ENCODE measurements at regions not wholly inside any gene's neighbourhood (a gene's known extent, or its start where the extent isn't known, plus 50 kb on each side); places are given as distances from the start of the nearest gene placed in this dataset.

DNA sequence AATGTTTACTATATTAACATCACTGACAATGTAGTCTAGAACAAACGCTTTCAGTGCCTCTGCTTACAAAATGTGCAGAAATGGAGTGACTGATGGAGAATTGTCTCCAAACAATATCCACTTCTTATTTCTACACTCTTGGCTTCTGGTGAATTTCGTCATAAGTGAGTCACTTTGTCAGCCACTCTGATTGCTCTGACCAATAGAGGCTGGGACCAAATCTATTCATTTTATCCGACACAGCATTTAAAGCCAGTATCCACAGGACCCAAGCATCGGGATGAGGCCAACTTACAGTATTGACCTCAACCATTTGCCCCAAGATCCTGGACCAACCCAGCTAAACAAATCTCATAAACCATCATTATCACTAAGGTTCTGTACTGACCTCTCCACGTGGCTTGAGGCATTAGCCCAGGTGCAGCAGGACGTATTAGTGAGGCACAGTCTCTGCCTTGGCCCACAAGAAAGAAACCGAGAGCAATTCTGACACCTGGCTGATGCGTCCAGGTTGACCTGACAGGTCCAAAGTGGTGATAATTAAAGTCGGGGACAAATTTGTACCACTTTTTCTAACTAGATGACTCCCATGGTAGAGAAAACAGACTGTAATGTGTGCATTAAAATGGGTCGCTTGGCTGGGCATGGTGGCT lies 53.3 kb upstream of the ERO1B start (continued):
- TF ChIP-seq, protein P1, sequence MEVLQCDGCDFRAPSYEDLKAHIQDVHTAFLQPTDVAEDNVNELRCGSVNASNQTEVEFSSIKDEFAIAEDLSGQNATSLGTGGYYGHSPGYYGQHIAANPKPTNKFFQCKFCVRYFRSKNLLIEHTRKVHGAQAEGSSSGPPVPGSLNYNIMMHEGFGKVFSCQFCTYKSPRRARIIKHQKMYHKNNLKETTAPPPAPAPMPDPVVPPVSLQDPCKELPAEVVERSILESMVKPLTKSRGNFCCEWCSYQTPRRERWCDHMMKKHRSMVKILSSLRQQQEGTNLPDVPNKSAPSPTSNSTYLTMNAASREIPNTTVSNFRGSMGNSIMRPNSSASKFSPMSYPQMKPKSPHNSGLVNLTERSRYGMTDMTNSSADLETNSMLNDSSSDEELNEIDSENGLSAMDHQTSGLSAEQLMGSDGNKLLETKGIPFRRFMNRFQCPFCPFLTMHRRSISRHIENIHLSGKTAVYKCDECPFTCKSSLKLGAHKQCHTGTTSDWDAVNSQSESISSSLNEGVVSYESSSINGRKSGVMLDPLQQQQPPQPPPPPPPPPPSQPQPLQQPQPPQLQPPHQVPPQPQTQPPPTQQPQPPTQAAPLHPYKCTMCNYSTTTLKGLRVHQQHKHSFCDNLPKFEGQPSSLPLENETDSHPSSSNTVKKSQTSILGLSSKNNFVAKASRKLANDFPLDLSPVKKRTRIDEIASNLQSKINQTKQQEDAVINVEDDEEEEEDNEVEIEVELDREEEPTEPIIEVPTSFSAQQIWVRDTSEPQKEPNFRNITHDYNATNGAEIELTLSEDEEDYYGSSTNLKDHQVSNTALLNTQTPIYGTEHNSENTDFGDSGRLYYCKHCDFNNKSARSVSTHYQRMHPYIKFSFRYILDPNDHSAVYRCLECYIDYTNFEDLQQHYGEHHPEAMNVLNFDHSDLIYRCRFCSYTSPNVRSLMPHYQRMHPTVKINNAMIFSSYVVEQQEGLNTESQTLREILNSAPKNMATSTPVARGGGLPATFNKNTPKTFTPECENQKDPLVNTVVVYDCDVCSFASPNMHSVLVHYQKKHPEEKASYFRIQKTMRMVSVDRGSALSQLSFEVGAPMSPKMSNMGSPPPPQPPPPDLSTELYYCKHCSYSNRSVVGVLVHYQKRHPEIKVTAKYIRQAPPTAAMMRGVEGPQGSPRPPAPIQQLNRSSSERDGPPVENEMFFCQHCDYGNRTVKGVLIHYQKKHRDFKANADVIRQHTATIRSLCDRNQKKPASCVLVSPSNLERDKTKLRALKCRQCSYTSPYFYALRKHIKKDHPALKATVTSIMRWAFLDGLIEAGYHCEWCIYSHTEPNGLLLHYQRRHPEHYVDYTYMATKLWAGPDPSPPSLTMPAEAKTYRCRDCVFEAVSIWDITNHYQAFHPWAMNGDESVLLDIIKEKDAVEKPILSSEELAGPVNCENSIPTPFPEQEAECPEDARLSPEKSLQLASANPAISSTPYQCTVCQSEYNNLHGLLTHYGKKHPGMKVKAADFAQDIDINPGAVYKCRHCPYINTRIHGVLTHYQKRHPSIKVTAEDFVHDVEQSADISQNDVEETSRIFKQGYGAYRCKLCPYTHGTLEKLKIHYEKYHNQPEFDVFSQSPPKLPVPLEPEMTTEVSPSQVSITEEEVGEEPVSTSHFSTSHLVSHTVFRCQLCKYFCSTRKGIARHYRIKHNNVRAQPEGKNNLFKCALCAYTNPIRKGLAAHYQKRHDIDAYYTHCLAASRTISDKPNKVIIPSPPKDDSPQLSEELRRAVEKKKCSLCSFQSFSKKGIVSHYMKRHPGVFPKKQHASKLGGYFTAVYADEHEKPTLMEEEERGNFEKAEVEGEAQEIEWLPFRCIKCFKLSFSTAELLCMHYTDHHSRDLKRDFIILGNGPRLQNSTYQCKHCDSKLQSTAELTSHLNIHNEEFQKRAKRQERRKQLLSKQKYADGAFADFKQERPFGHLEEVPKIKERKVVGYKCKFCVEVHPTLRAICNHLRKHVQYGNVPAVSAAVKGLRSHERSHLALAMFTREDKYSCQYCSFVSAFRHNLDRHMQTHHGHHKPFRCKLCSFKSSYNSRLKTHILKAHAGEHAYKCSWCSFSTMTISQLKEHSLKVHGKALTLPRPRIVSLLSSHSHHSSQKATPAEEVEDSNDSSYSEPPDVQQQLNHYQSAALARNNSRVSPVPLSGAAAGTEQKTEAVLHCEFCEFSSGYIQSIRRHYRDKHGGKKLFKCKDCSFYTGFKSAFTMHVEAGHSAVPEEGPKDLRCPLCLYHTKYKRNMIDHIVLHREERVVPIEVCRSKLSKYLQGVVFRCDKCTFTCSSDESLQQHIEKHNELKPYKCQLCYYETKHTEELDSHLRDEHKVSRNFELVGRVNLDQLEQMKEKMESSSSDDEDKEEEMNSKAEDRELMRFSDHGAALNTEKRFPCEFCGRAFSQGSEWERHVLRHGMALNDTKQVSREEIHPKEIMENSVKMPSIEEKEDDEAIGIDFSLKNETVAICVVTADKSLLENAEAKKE (CRISPR knock-in tag; IDR thresholded peaks at IDR 0.05) = no peak
- TF ChIP-seq CREB1 (CRISPR knock-in tag; IDR thresholded peaks at IDR 0.05; ENCODE audit: low read depth) (no peak), NANOG (IDR thresholded peaks at IDR 0.05; ENCODE audit: borderline replicate concordance) (no peak)

DNA sequence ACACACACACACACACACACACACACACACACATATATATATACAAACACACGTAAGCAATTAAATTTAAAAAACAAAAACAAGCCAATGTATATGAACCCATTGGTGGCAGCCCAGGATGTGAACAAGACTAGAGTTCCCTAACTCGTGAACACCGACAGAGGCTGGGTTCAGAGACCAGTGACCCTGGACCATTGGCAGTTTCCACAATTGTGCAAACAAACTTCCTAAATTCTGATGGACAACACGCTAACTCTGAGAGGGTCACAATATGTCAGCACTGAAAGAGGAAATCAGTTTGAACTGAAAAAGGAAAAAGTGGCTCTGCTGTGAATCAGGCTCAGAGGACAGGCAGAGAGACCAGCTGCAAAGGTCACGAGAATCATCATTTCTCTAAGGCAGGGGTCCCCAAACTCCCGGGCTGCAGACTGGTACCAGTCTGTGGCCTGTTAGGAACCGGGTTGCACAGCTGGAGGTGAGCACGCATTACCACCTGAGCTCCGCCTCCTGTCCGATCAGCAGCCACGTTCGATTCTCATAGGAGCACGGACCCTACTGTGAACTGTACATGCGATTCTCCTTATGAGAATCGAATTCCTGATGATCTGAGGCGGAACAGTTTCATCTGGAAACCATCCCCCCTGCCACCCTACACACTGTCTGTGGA lies 50.5 kb upstream of the ERO1B start:
- Histone ChIP-seq H3K4me1 (ENCODE audit: insufficient read depth) (no peaks in the 10 kb centered on the region), H3K4me2 (no peak overlapping the region), H3K36me3 (ENCODE audit: insufficient read depth) (no peaks in the 10 kb centered on the region), H3K27me3 (ENCODE audit: insufficient read depth) (no peaks in the 10 kb centered on the region), H4K20me1 (replicated peaks; ENCODE audit: insufficient read depth) (no peaks in the 10 kb centered on the region), H3K4me3 (no peak overlapping the region), H3F3A (replicated peaks; ENCODE audit: low read depth) (no peaks in the 10 kb centered on the region), H2AFZ (no peak overlapping the region), H3K27ac (ENCODE audit: low read depth) (no peak overlapping the region), H3K9me2 (ENCODE audit: insufficient read depth) (no peaks in the 10 kb centered on the region), H3K79me2 (replicated peaks; ENCODE audit: insufficient read depth) (no peaks in the 10 kb centered on the region)
- H3K27ac Mint-ChIP-seq = no peak overlapping the region
- DNase-seq (ENCODE audit: low spot score) (no peak), ATAC-seq (no peak)
- no peaks in the 10 kb centered on the region for H3K9me3 Mint-ChIP-seq
- H3K36me3 Mint-ChIP-seq (ENCODE audit: low read depth) = no peaks in the 10 kb centered on the region
- no peak overlapping the region for H3K4me3 Mint-ChIP-seq
- H3K4me1 Mint-ChIP-seq = no peaks in the 10 kb centered on the region
- H3K27me3 Mint-ChIP-seq (ENCODE audit: insufficient read depth, low read depth, poor library complexity) = peaks cover 5% of the 10 kb centered on the region
- TF ChIP-seq EZH2 (IDR thresholded peaks at IDR 0.05; ENCODE audit: low read depth, unreplicated experiment) = no peak
- TF ChIP-seq JUNB (IDR thresholded peaks at IDR 0.05; ENCODE audit: unreplicated experiment) = no peak
- TF ChIP-seq, protein P1 (CRISPR knock-in tag; IDR thresholded peaks at IDR 0.05) = no peak
- TF ChIP-seq, protein P2, sequence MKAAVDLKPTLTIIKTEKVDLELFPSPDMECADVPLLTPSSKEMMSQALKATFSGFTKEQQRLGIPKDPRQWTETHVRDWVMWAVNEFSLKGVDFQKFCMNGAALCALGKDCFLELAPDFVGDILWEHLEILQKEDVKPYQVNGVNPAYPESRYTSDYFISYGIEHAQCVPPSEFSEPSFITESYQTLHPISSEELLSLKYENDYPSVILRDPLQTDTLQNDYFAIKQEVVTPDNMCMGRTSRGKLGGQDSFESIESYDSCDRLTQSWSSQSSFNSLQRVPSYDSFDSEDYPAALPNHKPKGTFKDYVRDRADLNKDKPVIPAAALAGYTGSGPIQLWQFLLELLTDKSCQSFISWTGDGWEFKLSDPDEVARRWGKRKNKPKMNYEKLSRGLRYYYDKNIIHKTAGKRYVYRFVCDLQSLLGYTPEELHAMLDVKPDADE (IDR thresholded peaks at IDR 0.05) = no peak
